GM19239 (cell line): ENCODE measurements at regions not wholly inside any gene's neighbourhood (a gene's known extent, or its start where the extent isn't known, plus 50 kb on each side); places are given as distances from the start of the nearest gene placed in this dataset.
"Not testable (repeated sequence)": the region's sequence is repeated elsewhere in the genome, so short reads cannot be mapped to it uniquely, and the experiment has no call there.

Experiments used
- DNase-seq: peaks from one replicate; pipeline ENCODE4 v3.0.0; 2011; ENCODE audit warnings: low spot score; ENCODE audit not compliant: insufficient read length
- FAIRE-seq: peaks from 2 replicates; lab custom pipeline; 2011; peaks lifted over from hg19 to GRCh38; lab: Jason Lieb, UNC

- not testable (repeated sequence) for FAIRE-seq, DNase-seq
Measured at GRCh38 chr9:62798884-62799850, 1609.3 kb downstream of the SPATA31A7 start.

- DNase-seq, FAIRE-seq: not testable (repeated sequence)
Measured at GRCh38 chr9:62799851-62800371, 1610.1 kb downstream of the SPATA31A7 start.

- DNase-seq, FAIRE-seq: not testable (repeated sequence)
Measured at GRCh38 chr9:62800451-62801371, 1610.9 kb downstream of the SPATA31A7 start.

- not testable (repeated sequence) for DNase-seq, FAIRE-seq
Measured at GRCh38 chr9:62801372-62801811, 1611.6 kb downstream of the SPATA31A7 start.

GRCh38 chr9:62801961-62802718 lies 1612.3 kb downstream of the SPATA31A7 start:
- not testable (repeated sequence) for FAIRE-seq
- peak; percentile 78 for DNase-seq

GRCh38 chr9:62802719-62803079 lies 1612.9 kb downstream of the SPATA31A7 start:
- DNase-seq, FAIRE-seq: not testable (repeated sequence)

- DNase-seq, result not testable (repeated sequence)
Measured at GRCh38 chr9:62803099-62803498, 1613.3 kb downstream of the SPATA31A7 start.

GRCh38 chr9:62804314-62804713 lies 1614.5 kb downstream of the SPATA31A7 start:
- DNase-seq, FAIRE-seq: not testable (repeated sequence)

More at GRCh38 chr9:62803099-62803498, 1613.3 kb downstream of the SPATA31A7 start:
- not testable (repeated sequence) for FAIRE-seq

- DNase-seq, FAIRE-seq: not testable (repeated sequence)
Measured at GRCh38 chr9:62807424-62807823, 1617.6 kb downstream of the SPATA31A7 start.

GRCh38 chr9:62808081-62808480 lies 1618.2 kb downstream of the SPATA31A7 start:
- not testable (repeated sequence) for DNase-seq, FAIRE-seq

GRCh38 chr9:62810318-62810717 lies 1620.5 kb downstream of the SPATA31A7 start:
- DNase-seq, FAIRE-seq: not testable (repeated sequence)

- DNase-seq, FAIRE-seq: not testable (repeated sequence)
Measured at GRCh38 chr9:62810811-62811315, 1621.0 kb downstream of the SPATA31A7 start.

GRCh38 chr9:62815436-62815835 lies 1625.6 kb downstream of the SPATA31A7 start:
- not testable (repeated sequence) for DNase-seq, FAIRE-seq

GRCh38 chr9:62816331-62816730 lies 1626.5 kb downstream of the SPATA31A7 start:
- not testable (repeated sequence) for DNase-seq, FAIRE-seq

GRCh38 chr9:62817214-62817613 lies 1627.4 kb downstream of the SPATA31A7 start:
- DNase-seq, FAIRE-seq: not testable (repeated sequence)

- DNase-seq, FAIRE-seq: not testable (repeated sequence)
Measured at GRCh38 chr9:62822185-62822584, 1632.3 kb downstream of the SPATA31A7 start.

- FAIRE-seq, DNase-seq: not testable (repeated sequence)
Measured at GRCh38 chr9:62827957-62828907, 1638.4 kb downstream of the SPATA31A7 start.
